Peyer's patch (tissue), 4 donors: ENCODE measurements at regions not wholly inside any gene's neighbourhood (a gene's known extent, or its start where the extent isn't known, plus 50 kb on each side); places are given as distances from the start of the nearest gene placed in this dataset.
A peak's percentile ranks its signal among the peaks of the same experiment; 100 is the strongest.

Experiments used
- DNase-seq, 3 donors: peaks; one replicate each; pipeline ENCODE4 v3.0.0-alpha.2; 2017 to 2019
- H3K27ac ChIP-seq, 4 donors: fragments of 200-600 bp; sonication (generic); one replicate each; pipeline ENCODE4 v1.5.1; 2016 to 2019
- H3K27me3 ChIP-seq, 2 donors: fragments of 200-600 bp; sonication (generic); one replicate each; pipeline ENCODE4 v1.5.1; 2019
- H3K36me3 ChIP-seq, 3 donors: fragments of 200-600 bp; sonication (generic); one replicate each; pipeline ENCODE4 v1.5.1; 2016 to 2019
- H3K4me1 ChIP-seq, 4 donors: fragments of 200-600 bp; sonication (generic); one replicate each; pipeline ENCODE4 v1.5.1; 2016 to 2019
- H3K4me3 ChIP-seq, 4 donors: fragments of 200-600 bp; sonication (generic); 1 replicate in 3 of 4; 2 replicates in 1 of 4; pipeline ENCODE4 v1.5.1; 2016 to 2019; ENCODE audit warnings: mild to moderate bottlenecking in 1 of 4
- H3K9me3 ChIP-seq, 4 donors: fragments of 200-600 bp; sonication (generic); one replicate each; pipeline ENCODE4 v1.5.1; 2016 to 2019; ENCODE audit warnings: mild to moderate bottlenecking in 1 of 4
- CTCF ChIP-seq, 6 experiments: fragments of 450-650 bp in 4 of 6; fragments of 200-600 bp in 2 of 6; sonication (generic) in 1 of 6; IDR thresholded peaks; one replicate each; pipeline ENCODE4 v1.5.1; 2017 to 2019; ENCODE audit warnings: antibody characterized with exemption in 6 of 6, mild to moderate bottlenecking in 3 of 6, moderate library complexity in 1 of 6
- POLR2A ChIP-seq, 2 donors: fragments of 450-650 bp; IDR thresholded peaks; one replicate each; pipeline ENCODE4 v1.5.1; 2017; ENCODE audit warnings: antibody characterized with exemption in 2 of 2, mild to moderate bottlenecking in 2 of 2, moderate library complexity in 2 of 2

DNA sequence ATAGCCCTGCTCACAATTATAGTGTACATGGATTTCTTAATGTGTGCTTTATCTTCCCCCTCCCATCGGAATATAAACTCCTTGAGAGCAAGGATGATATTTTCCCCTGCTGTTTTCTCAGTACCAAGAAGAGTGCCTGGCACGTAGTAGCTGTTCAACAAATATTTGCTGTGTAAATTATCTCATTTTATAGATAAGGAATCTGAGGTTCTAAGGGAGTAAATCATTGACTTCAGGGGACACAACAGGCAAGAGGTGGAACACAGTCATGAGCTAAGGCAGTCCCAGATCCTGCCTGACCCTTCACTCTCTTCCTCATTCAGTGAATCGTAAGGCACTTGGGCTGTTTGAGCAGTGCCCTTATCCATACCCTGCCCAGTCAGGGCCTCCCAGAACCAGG lies 187.3 kb upstream of the TNP1 start:
- Histone ChIP-seq H3K27ac (no peak overlapping the region), H3K9me3 (no peaks in the 10 kb centered on the region), H3K4me3 (no peak overlapping the region), H3K36me3 (no peaks in the 10 kb centered on the region), H3K4me1 (no peaks in the 10 kb centered on the region), H3K27me3 (no peaks in the 10 kb centered on the region)
- no peak for DNase-seq
- TF ChIP-seq CTCF (IDR thresholded peaks at IDR 0.05) (no peak), POLR2A (IDR thresholded peaks at IDR 0.05) (no peak)

- Histone ChIP-seq H3K36me3 (no peaks in the 10 kb centered on the region), H3K4me3 (no peak overlapping the region), H3K4me1 (no peaks in the 10 kb centered on the region), H3K27me3 (no peaks in the 10 kb centered on the region), H3K9me3 (no peaks in the 10 kb centered on the region), H3K27ac (peak overlapping the region in 1 of 4 donors; percentile 12)
- TF ChIP-seq POLR2A (IDR thresholded peaks at IDR 0.05) (no peak), CTCF (IDR thresholded peaks at IDR 0.05) (no peak)
- no peak for DNase-seq
Observed at GRCh38 chr2:217045700-217046475, 186.0 kb upstream of the TNP1 start.

GRCh38 chr2:217040099-217040498 lies 180.2 kb upstream of the TNP1 start:
- Histone ChIP-seq H3K36me3 (no peaks in the 10 kb centered on the region), H3K27me3 (no peaks in the 10 kb centered on the region), H3K4me1 (no peaks in the 10 kb centered on the region), H3K27ac (no peak overlapping the region), H3K9me3 (no peaks in the 10 kb centered on the region), H3K4me3 (no peak overlapping the region)
- no peak for DNase-seq
- no peak for TF ChIP-seq CTCF (IDR thresholded peaks at IDR 0.05)
- no peak for TF ChIP-seq POLR2A (IDR thresholded peaks at IDR 0.05)

- H3K4me1 ChIP-seq = no peaks in the 10 kb centered on the region
- H3K4me3 ChIP-seq = no peak overlapping the region
- no peaks in the 10 kb centered on the region for H3K9me3 ChIP-seq
- no peaks in the 10 kb centered on the region for H3K36me3 ChIP-seq
- TF ChIP-seq POLR2A (IDR thresholded peaks at IDR 0.05) (no peak), CTCF (IDR thresholded peaks at IDR 0.05) (no peak)
- DNase-seq = no peak
- no peaks in the 10 kb centered on the region for H3K27me3 ChIP-seq
- H3K27ac ChIP-seq = no peak overlapping the region
Observed at GRCh38 chr2:217038001-217038400, 178.1 kb upstream of the TNP1 start.

- Histone ChIP-seq H3K36me3 (no peaks in the 10 kb centered on the region), H3K4me3 (no peak overlapping the region), H3K27ac (no peak overlapping the region), H3K9me3 (no peaks in the 10 kb centered on the region), H3K27me3 (no peaks in the 10 kb centered on the region), H3K4me1 (no peaks in the 10 kb centered on the region)
- no peak for TF ChIP-seq CTCF (IDR thresholded peaks at IDR 0.05)
- no peak for TF ChIP-seq POLR2A (IDR thresholded peaks at IDR 0.05)
- DNase-seq = no peak
Observed at GRCh38 chr2:217037353-217037752, 177.5 kb upstream of the TNP1 start.
